H9 (cell line): ENCODE measurements at regions not wholly inside any gene's neighbourhood (a gene's known extent, or its start where the extent isn't known, plus 50 kb on each side); places are given as distances from the start of the nearest gene placed in this dataset.

Experiments
- DNase-seq: peaks from one replicate; pipeline ENCODE4 v3.0.0-alpha.2; 2017
- H2AFZ ChIP-seq: one replicate; pipeline ENCODE4 v1.6.1; 2013; ENCODE audit warnings: mild to moderate bottlenecking, low read length, control low read depth, moderate library complexity
- H2AK5ac ChIP-seq: 2 replicates; pipeline ENCODE4 v1.6.1; 2013; ENCODE audit warnings: low read length, control low read depth, mixed read lengths; ENCODE audit not compliant: insufficient read length
- H2BK120ac ChIP-seq: one replicate; pipeline ENCODE4 v1.6.1; 2013; ENCODE audit warnings: low read depth, mild to moderate bottlenecking, low read length, control low read depth, inconsistent platforms; ENCODE audit not compliant: poor library complexity, severe bottlenecking
- H2BK12ac ChIP-seq: 2 replicates; pipeline ENCODE4 v1.6.1; 2013; ENCODE audit warnings: low read length, control low read depth, mixed read lengths, low read depth; ENCODE audit not compliant: insufficient read length
- H2BK15ac ChIP-seq: 2 replicates; pipeline ENCODE4 v1.6.1; 2013; ENCODE audit warnings: low read depth, low read length, control low read depth
- H2BK20ac ChIP-seq: one replicate; pipeline ENCODE4 v1.6.1; 2013; ENCODE audit warnings: low read depth, mild to moderate bottlenecking, low read length, control low read depth, inconsistent platforms; ENCODE audit not compliant: poor library complexity, severe bottlenecking
- H2BK5ac ChIP-seq: 2 replicates; pipeline ENCODE4 v1.6.1; 2013; ENCODE audit warnings: low read length, control low read depth, mixed read lengths; ENCODE audit not compliant: insufficient read length
- H3K14ac ChIP-seq: 2 replicates; pipeline ENCODE4 v1.6.1; 2013; ENCODE audit warnings: low read length, control low read depth; ENCODE audit not compliant: insufficient read depth
- H3K18ac ChIP-seq: 2 replicates; pipeline ENCODE4 v1.6.1; 2013; ENCODE audit warnings: low read depth, mild to moderate bottlenecking, mixed read lengths, low read length, control low read depth; ENCODE audit not compliant: insufficient read length
- H3K23ac ChIP-seq: 2 replicates; pipeline ENCODE4 v1.6.1; 2013; ENCODE audit warnings: low read length, control low read depth, mixed read lengths, low read depth; ENCODE audit not compliant: insufficient read length
- H3K23me2 ChIP-seq: 2 replicates; pipeline ENCODE4 v1.6.1; 2013; ENCODE audit warnings: low read depth, mild to moderate bottlenecking, mixed read lengths, low read length, control low read depth; ENCODE audit not compliant: insufficient read length, poor library complexity, severe bottlenecking
- H3K27ac ChIP-seq: 2 replicates; pipeline ENCODE4 v1.5.1; 2013; ENCODE audit warnings: low read length, control low read depth, mixed read lengths, low read depth; ENCODE audit not compliant: insufficient read length
- H3K27me3 ChIP-seq: 2 replicates; pipeline ENCODE4 v1.6.1; 2013; ENCODE audit warnings: low read length, control low read depth, inconsistent platforms; ENCODE audit not compliant: insufficient read depth
- H3K4ac ChIP-seq: 2 replicates; pipeline ENCODE4 v1.6.1; 2013; ENCODE audit warnings: low read depth, mild to moderate bottlenecking, control low read depth, inconsistent platforms, low read length, moderate library complexity
- H3K4me1 ChIP-seq: 2 replicates; pipeline ENCODE4 v1.6.1; 2013; ENCODE audit warnings: low read length, control low read depth, inconsistent platforms; ENCODE audit not compliant: insufficient read depth
- H3K4me2 ChIP-seq: 2 replicates; pipeline ENCODE4 v1.6.1; 2013; ENCODE audit warnings: low read length, control low read depth, mixed read lengths; ENCODE audit not compliant: insufficient read length, insufficient read depth
- H3K56ac ChIP-seq: 2 replicates; pipeline ENCODE4 v1.6.1; 2013; ENCODE audit warnings: low read depth, mild to moderate bottlenecking, mixed read lengths, low read length, control low read depth; ENCODE audit not compliant: insufficient read length
- H3K79me1 ChIP-seq: 2 replicates; pipeline ENCODE4 v1.6.1; 2013; ENCODE audit warnings: low read depth, mild to moderate bottlenecking, moderate library complexity, low read length, control low read depth, inconsistent platforms; ENCODE audit not compliant: insufficient read depth, poor library complexity, severe bottlenecking
- H3K79me2 ChIP-seq: 2 replicates; pipeline ENCODE4 v1.6.1; 2013; ENCODE audit warnings: low read length, control low read depth, inconsistent platforms; ENCODE audit not compliant: insufficient read depth
- H3K9ac ChIP-seq: 2 replicates; pipeline ENCODE4 v1.6.1; 2013; ENCODE audit warnings: low read length, control low read depth, mixed read lengths; ENCODE audit not compliant: insufficient read length; ENCODE audit errors: extremely low read depth
- H3K9me3 ChIP-seq: one replicate; pipeline ENCODE4 v1.6.1; 2013; ENCODE audit warnings: low read depth, low read length, inconsistent platforms; ENCODE audit not compliant: control insufficient read depth
- H3T11ph ChIP-seq: one replicate; pipeline ENCODE4 v1.6.1; 2013; ENCODE audit warnings: mild to moderate bottlenecking, low read length, control low read depth, inconsistent platforms
- H4K20me1 ChIP-seq: one replicate; pipeline ENCODE4 v1.6.1; 2013; ENCODE audit not compliant: control insufficient read depth, insufficient read length, insufficient read depth
- H4K5ac ChIP-seq: 2 replicates; pipeline ENCODE4 v1.6.1; 2013; ENCODE audit warnings: low read depth, mild to moderate bottlenecking, mixed read lengths, low read length, control low read depth; ENCODE audit not compliant: insufficient read length
- H4K8ac ChIP-seq: replicated peaks from 2 replicates; pipeline ENCODE4 v1.6.1; 2013; ENCODE audit warnings: low read length, control low read depth, mixed read lengths, low read depth; ENCODE audit not compliant: insufficient read length
- H4K91ac ChIP-seq: 2 replicates; pipeline ENCODE4 v1.6.1; 2013; ENCODE audit warnings: low read depth, mild to moderate bottlenecking, moderate library complexity, mixed read lengths, low read length, control low read depth; ENCODE audit not compliant: insufficient read length
- H3K27ac Mint-ChIP-seq, 3 experiments: 2 replicates in 2 of 3; 3 replicates in 1 of 3; pipeline ENCODE4 v1.8.0; 2020 to 2021; ENCODE audit warnings: mixed read lengths in 3 of 3, mild to moderate bottlenecking in 1 of 3, moderate library complexity in 1 of 3
- H3K27me3 Mint-ChIP-seq: 2 replicates; pipeline ENCODE4 v1.8.0; 2021; ENCODE audit warnings: low read depth, mild to moderate bottlenecking, moderate library complexity, mixed read lengths
- H3K36me3 Mint-ChIP-seq, 3 experiments: 2 replicates in 2 of 3; 3 replicates in 1 of 3; pipeline ENCODE4 v1.8.0; 2020 to 2021; ENCODE audit warnings: low read depth in 3 of 3, mixed read lengths in 3 of 3; ENCODE audit not compliant: insufficient read depth in 1 of 3
- H3K4me1 Mint-ChIP-seq, 2 experiments: 2 replicates each; pipeline ENCODE4 v1.8.0; 2020; ENCODE audit warnings: mixed read lengths in 2 of 2
- H3K4me3 Mint-ChIP-seq, 2 experiments: 2 replicates in 1 of 2; 3 replicates in 1 of 2; pipeline ENCODE4 v1.8.0; 2020 to 2021; ENCODE audit warnings: mild to moderate bottlenecking in 2 of 2, mixed read lengths in 2 of 2, moderate library complexity in 1 of 2
- H3K9me3 Mint-ChIP-seq, 2 experiments: 2 replicates in 1 of 2; 3 replicates in 1 of 2; pipeline ENCODE4 v1.8.0; 2020; ENCODE audit warnings: mild to moderate bottlenecking in 2 of 2, mixed read lengths in 2 of 2, moderate library complexity in 1 of 2
- WGBS: extraction: QIAGEN DNeasy Blood & Tissue Kit; methylation state at CpG from one replicate; pipeline ENCODE4 v1.1.7; 2013; ENCODE audit warnings: missing lambda C conversion rate, low lambda C conversion rate, mixed read lengths; ENCODE audit not compliant: insufficient read length; ENCODE audit errors: extremely low coverage; 5-methylcytosine and 5-hydroxymethylcytosine counted together
- TF ChIP-seq, protein P1 (sequence below): fragments of 200-600 bp; sonication (generic); conservative IDR thresholded peaks from 3 replicates; pipeline ENCODE4 v1.8.0; 2021; ENCODE audit warnings: antibody characterized with exemption, mild to moderate bottlenecking

DNA sequence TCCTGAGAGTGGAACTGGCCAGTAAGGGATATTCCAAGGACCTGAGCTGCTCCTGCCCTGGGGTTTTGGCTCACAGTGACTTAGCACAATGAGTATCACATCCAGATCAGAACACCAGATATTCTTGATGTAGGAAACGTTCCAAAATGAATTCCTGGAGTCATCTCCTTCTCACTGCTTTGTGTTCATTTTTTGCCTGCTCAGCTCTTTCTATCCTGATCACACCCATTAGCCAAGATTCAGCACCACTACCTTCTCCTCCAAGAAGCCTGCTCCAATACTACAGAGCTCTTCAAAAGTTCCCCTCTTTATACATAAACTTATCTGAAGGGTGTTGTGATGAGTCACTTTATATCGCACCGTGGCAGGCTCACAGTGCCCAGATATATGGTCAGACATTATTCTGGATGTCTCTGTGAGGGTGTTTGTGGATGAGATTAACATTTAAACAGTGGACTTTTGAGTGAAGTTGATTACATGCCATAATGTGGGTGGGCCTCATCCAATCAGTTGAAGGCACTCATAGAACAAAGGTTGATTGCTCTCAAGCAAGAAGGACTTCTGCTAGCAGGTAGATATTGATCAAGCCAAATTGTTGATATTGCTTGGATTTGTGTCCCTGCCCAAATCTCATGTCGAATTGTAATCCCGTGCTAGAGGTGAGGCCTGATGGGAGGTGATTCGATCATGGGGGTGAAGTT is 1155.2 kb upstream of the AUTS2 start:
- Histone ChIP-seq H4K5ac (no peak overlapping the region), H4K20me1 (no peaks in the 10 kb centered on the region), H3K23me2 (no peaks in the 10 kb centered on the region), H4K91ac (no peak overlapping the region), H3K79me2 (no peaks in the 10 kb centered on the region), H3K79me1 (no peaks in the 10 kb centered on the region), H3K23ac (no peak overlapping the region), H3K9ac (no peak overlapping the region), H3T11ph (no peak overlapping the region), H3K27me3 (no peaks in the 10 kb centered on the region), H2BK120ac (no peak overlapping the region), H2BK15ac (no peak overlapping the region), H3K4me2 (no peak overlapping the region), H2BK12ac (no peak overlapping the region), H2BK20ac (no peak overlapping the region), H2BK5ac (no peak overlapping the region), H2AFZ (no peak overlapping the region), H3K9me3 (no peaks in the 10 kb centered on the region), H3K56ac (no peak overlapping the region), H3K14ac (no peak overlapping the region), H3K27ac (no peak overlapping the region), H2AK5ac (no peak overlapping the region), H3K18ac (no peak overlapping the region), H4K8ac (no peak overlapping the region), H3K4me1 (no peaks in the 10 kb centered on the region), H3K4ac (no peak overlapping the region)
- WGBS = no CpG with 5 or more reads among the region's 6 CpGs
- Mint-ChIP-seq H3K4me1 (0 out of 4 replicates have a peak, but pooled peaks cover 0 to 3% of the 10 kb centered on the region in 2 experiments), H3K4me3 (no peak overlapping the region), H3K9me3 (no peaks in the 10 kb centered on the region), H3K27ac (no peak overlapping the region), H3K27me3 (no peaks in the 10 kb centered on the region), H3K36me3 (no peaks in the 10 kb centered on the region; a peak in 2 of 7 replicates)
- no peak for DNase-seq
- TF ChIP-seq, protein P1, sequence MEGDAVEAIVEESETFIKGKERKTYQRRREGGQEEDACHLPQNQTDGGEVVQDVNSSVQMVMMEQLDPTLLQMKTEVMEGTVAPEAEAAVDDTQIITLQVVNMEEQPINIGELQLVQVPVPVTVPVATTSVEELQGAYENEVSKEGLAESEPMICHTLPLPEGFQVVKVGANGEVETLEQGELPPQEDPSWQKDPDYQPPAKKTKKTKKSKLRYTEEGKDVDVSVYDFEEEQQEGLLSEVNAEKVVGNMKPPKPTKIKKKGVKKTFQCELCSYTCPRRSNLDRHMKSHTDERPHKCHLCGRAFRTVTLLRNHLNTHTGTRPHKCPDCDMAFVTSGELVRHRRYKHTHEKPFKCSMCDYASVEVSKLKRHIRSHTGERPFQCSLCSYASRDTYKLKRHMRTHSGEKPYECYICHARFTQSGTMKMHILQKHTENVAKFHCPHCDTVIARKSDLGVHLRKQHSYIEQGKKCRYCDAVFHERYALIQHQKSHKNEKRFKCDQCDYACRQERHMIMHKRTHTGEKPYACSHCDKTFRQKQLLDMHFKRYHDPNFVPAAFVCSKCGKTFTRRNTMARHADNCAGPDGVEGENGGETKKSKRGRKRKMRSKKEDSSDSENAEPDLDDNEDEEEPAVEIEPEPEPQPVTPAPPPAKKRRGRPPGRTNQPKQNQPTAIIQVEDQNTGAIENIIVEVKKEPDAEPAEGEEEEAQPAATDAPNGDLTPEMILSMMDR = no peak
